GM13976 (cell line): ENCODE measurements at regions not wholly inside any gene's neighbourhood (a gene's known extent, or its start where the extent isn't known, plus 50 kb on each side); places are given as distances from the start of the nearest gene placed in this dataset.
"Not testable (repeated sequence)": the region's sequence is repeated elsewhere in the genome, so short reads cannot be mapped to it uniquely, and the experiment has no call there.

Experiments used
- DNase-seq: peaks from one replicate; pipeline ENCODE4 v3.0.0; 2012; ENCODE audit warnings: low spot score
- in situ Hi-C: fragments of 300-500 bp; cut with MboI; formaldehyde crosslinking; loops from one replicate; pipeline ENCODE4 v1.12.0; 2022; ENCODE audit warnings: low sequenced_read_pairs, mixed read lengths, inconsistent platforms; ENCODE audit not compliant: unreplicated experiment
- TF ChIP-seq, protein P1 (sequence below): IDR thresholded peaks from 2 replicates; pipeline ENCODE4 v1.5.1; 2012; ENCODE audit warnings: borderline replicate concordance, mild to moderate bottlenecking; ENCODE audit not compliant: insufficient read depth; ENCODE audit errors: extremely low read depth, missing control alignments, control extremely low read depth

DNA sequence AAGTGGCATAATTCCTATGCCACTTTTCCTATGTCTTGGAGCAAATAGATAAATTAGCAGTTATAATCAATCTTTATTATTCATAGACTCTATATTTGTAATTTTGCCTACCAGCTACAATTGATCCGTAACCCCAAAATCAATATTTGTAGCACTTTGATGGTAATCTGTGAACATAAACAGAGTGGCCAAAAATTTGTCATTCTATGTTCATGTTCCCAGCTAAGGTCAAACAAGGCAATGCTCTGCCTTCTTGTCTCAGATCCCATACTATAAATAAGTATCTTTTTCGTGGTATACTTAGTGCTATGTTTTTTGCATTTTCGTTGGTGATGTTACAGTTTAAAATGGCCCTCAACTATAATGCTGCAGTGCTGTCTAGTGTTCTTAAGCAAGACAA lies 228.5 kb downstream of the FZD1 start:
- DNase-seq = no peak
- in situ Hi-C loops = no loop called here
- TF ChIP-seq, protein P1, sequence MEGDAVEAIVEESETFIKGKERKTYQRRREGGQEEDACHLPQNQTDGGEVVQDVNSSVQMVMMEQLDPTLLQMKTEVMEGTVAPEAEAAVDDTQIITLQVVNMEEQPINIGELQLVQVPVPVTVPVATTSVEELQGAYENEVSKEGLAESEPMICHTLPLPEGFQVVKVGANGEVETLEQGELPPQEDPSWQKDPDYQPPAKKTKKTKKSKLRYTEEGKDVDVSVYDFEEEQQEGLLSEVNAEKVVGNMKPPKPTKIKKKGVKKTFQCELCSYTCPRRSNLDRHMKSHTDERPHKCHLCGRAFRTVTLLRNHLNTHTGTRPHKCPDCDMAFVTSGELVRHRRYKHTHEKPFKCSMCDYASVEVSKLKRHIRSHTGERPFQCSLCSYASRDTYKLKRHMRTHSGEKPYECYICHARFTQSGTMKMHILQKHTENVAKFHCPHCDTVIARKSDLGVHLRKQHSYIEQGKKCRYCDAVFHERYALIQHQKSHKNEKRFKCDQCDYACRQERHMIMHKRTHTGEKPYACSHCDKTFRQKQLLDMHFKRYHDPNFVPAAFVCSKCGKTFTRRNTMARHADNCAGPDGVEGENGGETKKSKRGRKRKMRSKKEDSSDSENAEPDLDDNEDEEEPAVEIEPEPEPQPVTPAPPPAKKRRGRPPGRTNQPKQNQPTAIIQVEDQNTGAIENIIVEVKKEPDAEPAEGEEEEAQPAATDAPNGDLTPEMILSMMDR = no peak

DNA sequence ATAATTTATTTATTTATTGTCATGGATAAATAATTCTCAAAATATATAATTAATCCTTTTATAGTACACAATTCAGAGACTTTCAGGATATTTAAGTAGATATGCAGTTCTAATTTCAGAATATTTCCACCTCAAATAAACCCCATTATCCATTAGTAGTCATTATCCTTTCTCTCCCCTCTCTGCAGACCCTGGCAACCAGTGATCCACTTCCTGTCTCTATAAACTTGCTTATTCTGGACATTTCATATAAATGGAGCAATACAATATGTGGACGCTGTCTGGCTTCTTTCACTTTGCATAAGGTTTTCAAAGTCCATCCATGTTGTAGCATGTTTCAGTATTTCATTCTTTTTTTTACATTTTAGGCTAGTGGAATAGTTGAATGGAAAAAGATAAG lies 230.2 kb downstream of the FZD1 start:
- DNase-seq = no peak
- in situ Hi-C loops = no loop called here
- TF ChIP-seq, protein P1 = no peak

DNA sequence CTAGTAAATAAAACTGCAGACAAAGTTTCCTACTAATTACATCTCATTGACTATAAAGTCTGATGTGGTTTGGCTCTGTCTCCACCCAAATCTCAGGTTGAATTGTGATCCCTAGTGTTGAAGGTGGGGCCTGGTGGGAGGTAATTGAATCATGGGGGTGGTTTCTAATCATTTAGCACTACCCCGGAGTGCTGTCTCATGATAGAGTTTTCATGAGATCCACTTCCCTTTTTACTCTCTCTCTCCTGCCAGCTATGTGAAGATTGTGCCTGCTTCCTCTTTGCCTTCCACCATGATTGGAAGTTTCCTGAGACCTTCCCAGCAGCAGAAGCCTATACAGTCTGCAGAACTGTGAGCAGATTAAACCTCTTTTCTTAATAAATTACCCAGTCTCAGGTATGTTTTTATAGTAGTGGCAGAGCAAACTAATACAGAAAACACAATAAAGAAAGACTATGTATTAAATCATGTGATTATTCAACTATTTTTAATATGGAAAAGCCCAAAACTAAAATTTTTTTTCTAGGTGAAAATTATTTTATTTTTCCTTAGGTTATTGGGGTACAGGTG lies 232.1 kb downstream of the FZD1 start:
- TF ChIP-seq, protein P1 = no peak
- no peak for DNase-seq
- in situ Hi-C loops = no loop called here

DNA sequence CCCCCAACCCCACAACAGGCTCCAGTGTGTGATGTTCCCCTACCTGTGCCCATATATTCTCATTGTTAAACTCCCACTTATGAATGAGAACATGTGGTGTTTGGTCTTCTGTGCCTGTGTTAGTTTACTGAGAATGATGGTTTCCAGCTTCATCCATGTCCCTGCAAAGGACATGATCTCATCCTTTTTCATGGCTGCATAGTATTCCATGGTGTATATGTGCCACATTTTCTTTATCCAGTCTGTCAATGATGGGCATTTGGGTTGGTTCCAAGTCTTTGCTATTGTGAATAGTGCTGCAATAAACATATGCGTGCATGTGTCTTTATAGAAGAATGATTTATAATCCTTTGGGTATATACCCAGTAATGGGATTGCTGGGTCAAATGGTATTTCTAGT lies 233.0 kb downstream of the FZD1 start:
- DNase-seq, in situ Hi-C loops: not testable (repeated sequence)

DNA sequence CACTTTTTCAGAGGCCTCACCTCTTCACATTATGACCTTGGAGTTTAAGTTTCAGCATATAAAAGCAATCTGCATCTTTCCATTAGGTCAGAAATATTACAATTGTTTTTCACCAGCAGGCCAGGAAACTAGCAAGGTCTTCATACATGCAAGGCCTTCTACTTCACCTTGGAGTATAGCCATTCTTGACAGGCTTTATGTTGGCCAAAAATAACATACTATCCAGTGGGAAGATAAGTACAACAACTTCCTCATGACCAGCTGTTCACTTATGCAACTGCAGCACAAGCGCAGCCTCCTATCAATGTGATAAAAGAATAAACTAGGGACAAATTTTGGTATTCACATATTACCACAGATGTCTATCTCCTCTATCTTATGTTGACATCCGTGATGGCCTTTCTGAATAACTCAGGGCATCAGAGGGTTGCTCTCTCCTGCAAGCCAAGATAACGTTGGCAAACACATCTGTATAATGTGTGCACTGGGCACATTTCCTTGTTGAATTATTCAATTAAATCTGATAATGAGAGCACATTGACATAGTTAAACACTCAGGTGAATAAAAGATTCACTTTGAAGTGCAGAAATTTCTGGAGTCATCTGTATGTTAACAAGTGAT lies 239.8 kb downstream of the FZD1 start:
- DNase-seq = no peak
- TF ChIP-seq, protein P1 = no peak
- in situ Hi-C loops = no loop called here

DNA sequence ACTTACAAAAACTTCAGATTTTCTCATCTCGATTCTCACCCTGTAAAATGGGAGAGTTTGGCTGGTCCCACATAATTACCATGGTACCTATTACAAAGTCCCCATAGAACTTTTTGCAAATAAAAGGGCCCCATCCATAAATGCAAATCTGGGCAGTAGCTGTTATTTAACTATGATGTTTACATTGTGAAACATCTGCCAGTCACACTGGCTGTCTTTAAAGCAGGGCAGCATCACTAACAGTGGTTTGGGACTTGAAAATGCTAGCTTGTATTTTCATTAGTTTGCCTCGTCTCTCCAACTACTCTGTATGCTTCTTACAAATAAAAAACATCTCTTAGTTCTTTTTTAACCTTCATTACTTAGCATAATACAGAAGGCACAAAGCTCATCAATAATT lies 240.7 kb downstream of the FZD1 start:
- TF ChIP-seq, protein P1 = no peak
- no peak for DNase-seq
- in situ Hi-C loops = no loop called here

DNA sequence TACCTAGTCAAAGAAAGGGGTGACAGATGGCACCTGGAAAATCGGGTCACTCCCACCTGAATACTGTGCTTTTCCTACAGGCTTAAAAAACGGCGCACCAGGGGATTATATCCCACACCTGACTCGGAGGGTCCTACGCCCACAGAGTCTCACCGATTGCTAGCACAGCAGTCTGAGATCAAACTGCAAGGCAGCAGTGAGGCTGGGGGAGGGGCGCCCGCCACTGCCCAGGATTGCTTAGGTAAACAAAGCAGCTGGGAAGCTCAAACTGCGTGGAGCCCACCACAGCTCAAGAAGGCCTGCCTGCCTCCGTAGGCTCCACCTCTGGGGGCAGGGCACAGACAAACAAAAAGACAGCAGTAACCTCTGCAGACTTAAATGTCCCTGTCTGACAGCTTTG lies 242.7 kb downstream of the FZD1 start:
- in situ Hi-C loops, DNase-seq: not testable (repeated sequence)

DNA sequence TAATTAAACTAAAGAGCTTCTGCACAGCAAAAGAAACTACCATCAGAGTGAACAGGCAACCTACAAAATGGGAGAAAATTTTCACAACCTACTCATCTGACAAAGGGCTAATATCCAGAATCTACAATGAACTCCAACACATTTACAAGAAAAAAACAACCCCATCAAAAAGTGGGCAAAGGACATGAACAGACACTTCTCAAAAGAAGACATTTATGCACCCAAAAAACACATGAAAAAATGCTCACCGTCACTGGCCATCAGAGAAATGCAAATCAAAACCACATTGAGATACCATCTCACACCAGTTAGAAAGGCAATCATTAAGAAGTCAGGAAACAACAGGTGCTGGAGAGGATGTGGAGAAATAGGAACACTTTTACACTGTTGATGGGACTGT lies 247.6 kb downstream of the FZD1 start:
- in situ Hi-C loops, DNase-seq: not testable (repeated sequence)
